ENCODE measurements at regions not wholly inside any gene's neighbourhood (a gene's known extent, or its start where the extent isn't known, plus 50 kb on each side); places are given as distances from the start of the nearest gene placed in this dataset.

GRCh38 chr3:74988095-74988494 is 373.6 kb upstream of the CNTN3 start:
- TF ChIP-seq, protein P1, sequence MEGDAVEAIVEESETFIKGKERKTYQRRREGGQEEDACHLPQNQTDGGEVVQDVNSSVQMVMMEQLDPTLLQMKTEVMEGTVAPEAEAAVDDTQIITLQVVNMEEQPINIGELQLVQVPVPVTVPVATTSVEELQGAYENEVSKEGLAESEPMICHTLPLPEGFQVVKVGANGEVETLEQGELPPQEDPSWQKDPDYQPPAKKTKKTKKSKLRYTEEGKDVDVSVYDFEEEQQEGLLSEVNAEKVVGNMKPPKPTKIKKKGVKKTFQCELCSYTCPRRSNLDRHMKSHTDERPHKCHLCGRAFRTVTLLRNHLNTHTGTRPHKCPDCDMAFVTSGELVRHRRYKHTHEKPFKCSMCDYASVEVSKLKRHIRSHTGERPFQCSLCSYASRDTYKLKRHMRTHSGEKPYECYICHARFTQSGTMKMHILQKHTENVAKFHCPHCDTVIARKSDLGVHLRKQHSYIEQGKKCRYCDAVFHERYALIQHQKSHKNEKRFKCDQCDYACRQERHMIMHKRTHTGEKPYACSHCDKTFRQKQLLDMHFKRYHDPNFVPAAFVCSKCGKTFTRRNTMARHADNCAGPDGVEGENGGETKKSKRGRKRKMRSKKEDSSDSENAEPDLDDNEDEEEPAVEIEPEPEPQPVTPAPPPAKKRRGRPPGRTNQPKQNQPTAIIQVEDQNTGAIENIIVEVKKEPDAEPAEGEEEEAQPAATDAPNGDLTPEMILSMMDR (IDR thresholded peaks at IDR 0.05 in 2 of 3, conservative IDR thresholded peaks at IDR 0.05 in 1 of 3; ENCODE audit: control insufficient read depth in 2 of 3, extremely low read depth in 1 of 3, insufficient read depth in 1 of 3, low read depth in 3 of 3, low read length in 3 of 3) = no peak
- TF ChIP-seq ZZZ3 (IDR thresholded peaks at IDR 0.05; ENCODE audit: control insufficient read depth, insufficient read length, low read depth) (no peak), ZNF274 (IDR thresholded peaks at IDR 0.05; ENCODE audit: insufficient read depth, insufficient read length) (no peak), TCF12 (IDR thresholded peaks at IDR 0.05; ENCODE audit: low read depth, low read length) (no peak), BCL11A (IDR thresholded peaks at IDR 0.05; ENCODE audit: low read depth, low read length) (no peak), YBX1 (IDR thresholded peaks at IDR 0.05) (no peak)

All from GM12878 (cell line).